ENCODE measurements at regions not wholly inside any gene's neighbourhood (a gene's known extent, or its start where the extent isn't known, plus 50 kb on each side); places are given as distances from the start of the nearest gene placed in this dataset.

DNA sequence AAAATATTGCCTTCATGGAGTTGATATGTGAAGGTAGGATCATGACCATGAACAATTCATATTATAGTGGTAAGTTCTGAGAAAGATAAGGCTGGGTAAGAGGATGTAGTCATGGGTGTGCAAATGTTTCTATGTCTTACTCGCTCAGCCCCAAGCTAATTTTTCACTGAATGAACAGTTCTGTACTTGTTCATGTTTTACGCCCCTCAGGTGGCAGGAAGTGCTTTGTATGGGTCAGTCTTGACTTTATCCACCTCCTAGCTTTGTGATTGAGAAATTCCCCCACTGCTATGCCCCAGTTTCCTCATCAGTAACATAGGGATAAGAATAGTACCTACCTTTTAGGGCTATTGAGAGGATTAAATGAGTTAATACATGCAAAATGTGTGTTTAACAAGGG, 148.2 kb upstream of the KCNG1 start:
- TF ChIP-seq ZNF565 (CRISPR knock-in tag; conservative IDR thresholded peaks at IDR 0.05; ENCODE audit: low read depth) (no peak), SNAI2 (CRISPR knock-in tag; IDR thresholded peaks at IDR 0.05) (no peak), RARB (CRISPR knock-in tag; IDR thresholded peaks at IDR 0.05) (no peak), ZFP3 (CRISPR knock-in tag; IDR thresholded peaks at IDR 0.05) (no peak), PATZ1 (CRISPR knock-in tag; IDR thresholded peaks at IDR 0.05; ENCODE audit: borderline replicate concordance) (no peak)

All from SK-N-SH treated with all-trans-retinoic acid at 6 μM for 48 hours (cell line).